HEK293 (cell line): ENCODE measurements at regions not wholly inside any gene's neighbourhood (a gene's known extent, or its start where the extent isn't known, plus 50 kb on each side); places are given as distances from the start of the nearest gene placed in this dataset.

Experiments
- BCL11A ChIP-seq: fragments of 450-650 bp; formaldehyde crosslinking; IDR thresholded peaks from 2 replicates; pipeline ENCODE4 v1.5.1; 2016; ENCODE audit warnings: low read depth, missing biosample characterization, missing genetic modification characterization
- ZNF302 ChIP-seq: fragments of 450-650 bp; formaldehyde crosslinking; IDR thresholded peaks from 2 replicates; pipeline ENCODE4 v1.5.1; 2016; ENCODE audit warnings: missing biosample characterization, missing genetic modification characterization, low read depth
- ZNF513 ChIP-seq: fragments of 450-650 bp; IDR thresholded peaks from 2 replicates; pipeline ENCODE4 v1.5.1; 2018; ENCODE audit warnings: missing biosample characterization, missing genetic modification characterization
- TF ChIP-seq, protein P1 (sequence below): fragments of 450-650 bp; formaldehyde crosslinking; IDR thresholded peaks from 2 replicates; pipeline ENCODE4 v1.5.1; 2016; ENCODE audit warnings: missing biosample characterization, missing genetic modification characterization
- TF ChIP-seq, protein P2 (sequence below): fragments of 450-650 bp; formaldehyde crosslinking; IDR thresholded peaks from 2 replicates; pipeline ENCODE4 v1.5.1; 2016; ENCODE audit warnings: missing biosample characterization, missing genetic modification characterization, borderline replicate concordance

- TF ChIP-seq, protein P1, sequence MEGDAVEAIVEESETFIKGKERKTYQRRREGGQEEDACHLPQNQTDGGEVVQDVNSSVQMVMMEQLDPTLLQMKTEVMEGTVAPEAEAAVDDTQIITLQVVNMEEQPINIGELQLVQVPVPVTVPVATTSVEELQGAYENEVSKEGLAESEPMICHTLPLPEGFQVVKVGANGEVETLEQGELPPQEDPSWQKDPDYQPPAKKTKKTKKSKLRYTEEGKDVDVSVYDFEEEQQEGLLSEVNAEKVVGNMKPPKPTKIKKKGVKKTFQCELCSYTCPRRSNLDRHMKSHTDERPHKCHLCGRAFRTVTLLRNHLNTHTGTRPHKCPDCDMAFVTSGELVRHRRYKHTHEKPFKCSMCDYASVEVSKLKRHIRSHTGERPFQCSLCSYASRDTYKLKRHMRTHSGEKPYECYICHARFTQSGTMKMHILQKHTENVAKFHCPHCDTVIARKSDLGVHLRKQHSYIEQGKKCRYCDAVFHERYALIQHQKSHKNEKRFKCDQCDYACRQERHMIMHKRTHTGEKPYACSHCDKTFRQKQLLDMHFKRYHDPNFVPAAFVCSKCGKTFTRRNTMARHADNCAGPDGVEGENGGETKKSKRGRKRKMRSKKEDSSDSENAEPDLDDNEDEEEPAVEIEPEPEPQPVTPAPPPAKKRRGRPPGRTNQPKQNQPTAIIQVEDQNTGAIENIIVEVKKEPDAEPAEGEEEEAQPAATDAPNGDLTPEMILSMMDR (tag by site-specific recombination), result no peak
- TF ChIP-seq ZNF513 (tag by site-specific recombination), result no peak
- TF ChIP-seq BCL11A (tag by site-specific recombination), result no peak
- TF ChIP-seq, protein P2, sequence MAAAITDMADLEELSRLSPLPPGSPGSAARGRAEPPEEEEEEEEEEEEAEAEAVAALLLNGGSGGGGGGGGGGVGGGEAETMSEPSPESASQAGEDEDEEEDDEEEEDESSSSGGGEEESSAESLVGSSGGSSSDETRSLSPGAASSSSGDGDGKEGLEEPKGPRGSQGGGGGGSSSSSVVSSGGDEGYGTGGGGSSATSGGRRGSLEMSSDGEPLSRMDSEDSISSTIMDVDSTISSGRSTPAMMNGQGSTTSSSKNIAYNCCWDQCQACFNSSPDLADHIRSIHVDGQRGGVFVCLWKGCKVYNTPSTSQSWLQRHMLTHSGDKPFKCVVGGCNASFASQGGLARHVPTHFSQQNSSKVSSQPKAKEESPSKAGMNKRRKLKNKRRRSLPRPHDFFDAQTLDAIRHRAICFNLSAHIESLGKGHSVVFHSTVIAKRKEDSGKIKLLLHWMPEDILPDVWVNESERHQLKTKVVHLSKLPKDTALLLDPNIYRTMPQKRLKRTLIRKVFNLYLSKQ, result no peak
- no peak for TF ChIP-seq ZNF302 (tag by site-specific recombination)
Observed at GRCh38 chr7:16315280-16315679, 106.1 kb downstream of the CRPPA start.
